ENCODE measurements at regions not wholly inside any gene's neighbourhood (a gene's known extent, or its start where the extent isn't known, plus 50 kb on each side); places are given as distances from the start of the nearest gene placed in this dataset.
"Not testable (repeated sequence)": the region's sequence is repeated elsewhere in the genome, so short reads cannot be mapped to it uniquely, and the experiment has no call there.

- Mint-ChIP-seq H3K27me3 (peaks cover 21% of the 10 kb centered on the region), H3K36me3 (no peaks in the 10 kb centered on the region), H3K4me1 (ENCODE audit: unreplicated experiment) (no peaks in the 10 kb centered on the region), H3K4me3 (no peak overlapping the region), H3K9me3 (no peaks in the 10 kb centered on the region), H3K27ac (no peak overlapping the region)
- no peak for DNase-seq (ENCODE audit: extremely low spot score, unreplicated experiment)
- no peak for TF ChIP-seq CTCF (conservative IDR thresholded peaks at IDR 0.05)
These were observed 116.5 kb upstream of the MAP2 start for GRCh38 chr2:209307161-209308001.

GRCh38 chr2:209308415-209308814 is 115.4 kb upstream of the MAP2 start:
- Mint-ChIP-seq H3K4me3 (no peak overlapping the region), H3K9me3 (no peaks in the 10 kb centered on the region), H3K36me3 (no peaks in the 10 kb centered on the region), H3K27me3 (peaks cover 12% of the 10 kb centered on the region), H3K4me1 (ENCODE audit: unreplicated experiment) (no peaks in the 10 kb centered on the region), H3K27ac (no peak overlapping the region)
- DNase-seq (ENCODE audit: extremely low spot score, unreplicated experiment): no peak
- no peak for TF ChIP-seq CTCF (conservative IDR thresholded peaks at IDR 0.05)

- H3K4me1 Mint-ChIP-seq (ENCODE audit: unreplicated experiment): no peaks in the 10 kb centered on the region
- H3K27ac Mint-ChIP-seq: no peak overlapping the region
- no peaks in the 10 kb centered on the region for H3K36me3 Mint-ChIP-seq
- H3K27me3 Mint-ChIP-seq: peaks cover 7% of the 10 kb centered on the region
- H3K4me3 Mint-ChIP-seq: no peak overlapping the region
- no peak for DNase-seq (ENCODE audit: extremely low spot score, unreplicated experiment)
- H3K9me3 Mint-ChIP-seq: no peaks in the 10 kb centered on the region
- no peak for TF ChIP-seq CTCF (conservative IDR thresholded peaks at IDR 0.05)
These were observed 111.9 kb upstream of the MAP2 start for GRCh38 chr2:209311948-209312347.

GRCh38 chr2:209312450-209312849 is 111.4 kb upstream of the MAP2 start:
- not testable (repeated sequence) for H3K36me3 Mint-ChIP-seq; DNase-seq (ENCODE audit: extremely low spot score, unreplicated experiment); H3K27ac Mint-ChIP-seq; H3K4me3 Mint-ChIP-seq; H3K4me1 Mint-ChIP-seq (ENCODE audit: unreplicated experiment); H3K27me3 Mint-ChIP-seq; H3K9me3 Mint-ChIP-seq

- Mint-ChIP-seq H3K4me3 (no peak overlapping the region), H3K27ac (no peak overlapping the region), H3K4me1 (ENCODE audit: unreplicated experiment) (no peaks in the 10 kb centered on the region), H3K27me3 (peaks cover 7% of the 10 kb centered on the region), H3K9me3 (no peaks in the 10 kb centered on the region), H3K36me3 (no peaks in the 10 kb centered on the region)
- TF ChIP-seq CTCF (conservative IDR thresholded peaks at IDR 0.05): no peak
- no peak for DNase-seq (ENCODE audit: extremely low spot score, unreplicated experiment)
These were observed 109.2 kb upstream of the MAP2 start for GRCh38 chr2:209314653-209315052.

- H3K4me1 Mint-ChIP-seq (ENCODE audit: unreplicated experiment): no peaks in the 10 kb centered on the region
- H3K27me3 Mint-ChIP-seq: peaks cover 4% of the 10 kb centered on the region
- no peaks in the 10 kb centered on the region for H3K36me3 Mint-ChIP-seq
- no peak for DNase-seq (ENCODE audit: extremely low spot score, unreplicated experiment)
- H3K27ac Mint-ChIP-seq: no peak overlapping the region
- no peak for TF ChIP-seq CTCF (conservative IDR thresholded peaks at IDR 0.05)
- H3K4me3 Mint-ChIP-seq: no peak overlapping the region
- no peaks in the 10 kb centered on the region for H3K9me3 Mint-ChIP-seq
These were observed 107.7 kb upstream of the MAP2 start for GRCh38 chr2:209316141-209316540.
